ENCODE measurements at regions not wholly inside any gene's neighbourhood (a gene's known extent, or its start where the extent isn't known, plus 50 kb on each side); places are given as distances from the start of the nearest gene placed in this dataset.

GRCh38 chr13:85132986-85133385 is 666.2 kb downstream of the SLITRK6 start:
- TF ChIP-seq CTCF (IDR thresholded peaks at IDR 0.05; ENCODE audit: borderline replicate concordance, extremely low read depth, low read length, poor library complexity, severe bottlenecking) (no peak), EZH2 (IDR thresholded peaks at IDR 0.05; ENCODE audit: borderline replicate concordance, low read depth, low read length, severe bottlenecking) (no peak)
